CD4-positive, alpha-beta T cell (primary cell): ENCODE measurements at regions not wholly inside any gene's neighbourhood (a gene's known extent, or its start where the extent isn't known, plus 50 kb on each side); places are given as distances from the start of the nearest gene placed in this dataset.

Experiments
- ATAC-seq: fragments of 200-7000 bp; cut with Tn5 transposase; one replicate; pipeline ENCODE4 v1.10.0; 2022; ENCODE audit warnings: mild to moderate bottlenecking; ENCODE audit not compliant: poor library complexity
- CTCF ChIA-PET: fragments of 350-600 bp; sonication (Branson Sonifier 250); formaldehyde crosslinking; loops from one replicate; lab custom pipeline; 2021; ENCODE audit warnings: antibody characterized with exemption, inconsistent platforms; lab: Charles Lee
- POLR2A ChIA-PET: fragments of 350-600 bp; sonication (Branson Sonifier 250); formaldehyde crosslinking; loops from one replicate; lab custom pipeline; 2021; ENCODE audit warnings: antibody characterized with exemption, inconsistent platforms; lab: Charles Lee
- DNase-seq, 14 experiments: peaks; one replicate each; pipeline ENCODE4 v3.0.0-alpha.2; 2013 to 2020; ENCODE audit warnings: mixed read lengths in 2 of 14
- H3K27ac ChIP-seq, 2 donors: one replicate each; pipeline versions ENCODE4 v1.5.1 to v1.7.0; 2013; ENCODE audit warnings: low read length in 2 of 2, low read depth in 1 of 2, mild to moderate bottlenecking in 1 of 2
- H3K27me3 ChIP-seq, 2 experiments: 1 replicate in 1 of 2; 2 replicates in 1 of 2; pipeline versions ENCODE4 v1.6.1 to v1.7.0; 2013; ENCODE audit warnings: low read length in 2 of 2, control low read depth in 1 of 2, mild to moderate bottlenecking in 1 of 2, moderate library complexity in 1 of 2; ENCODE audit not compliant: insufficient read depth in 2 of 2, control insufficient read depth in 1 of 2
- H3K36me3 ChIP-seq: one replicate; pipeline ENCODE4 v1.6.1; 2013; ENCODE audit warnings: low read length, control low read depth; ENCODE audit not compliant: insufficient read depth
- H3K4me1 ChIP-seq: one replicate; pipeline ENCODE4 v1.6.1; 2013; ENCODE audit warnings: low read length, control low read depth; ENCODE audit not compliant: insufficient read depth
- H3K4me3 ChIP-seq: one replicate; pipeline ENCODE4 v1.5.1; 2013; ENCODE audit warnings: mild to moderate bottlenecking, low read length, moderate library complexity
- H3K9me3 ChIP-seq, 2 experiments: 1 replicate in 1 of 2; 2 replicates in 1 of 2; pipeline versions ENCODE4 v1.6.1 to v1.7.0; 2013; ENCODE audit warnings: low read length in 2 of 2, mild to moderate bottlenecking in 2 of 2, control low read depth in 1 of 2, moderate library complexity in 1 of 2; ENCODE audit not compliant: control insufficient read depth in 1 of 2, insufficient read depth in 1 of 2
- H3K27ac Mint-ChIP-seq: one replicate; pipeline ENCODE4 v1.8.0; 2020; ENCODE audit warnings: mixed read lengths
- H3K27me3 Mint-ChIP-seq: one replicate; pipeline ENCODE4 v1.8.0; 2021; ENCODE audit warnings: mixed read lengths
- H3K36me3 Mint-ChIP-seq: one replicate; pipeline ENCODE4 v1.8.0; 2021; ENCODE audit warnings: low read depth, mixed read lengths
- H3K4me1 Mint-ChIP-seq: one replicate; pipeline ENCODE4 v1.8.0; 2021; ENCODE audit warnings: low read depth, mixed read lengths
- H3K4me3 Mint-ChIP-seq: one replicate; pipeline ENCODE4 v1.8.0; 2020; ENCODE audit warnings: mild to moderate bottlenecking, mixed read lengths
- H3K9me3 Mint-ChIP-seq: one replicate; pipeline ENCODE4 v1.8.0; 2020; ENCODE audit warnings: mixed read lengths
- CTCF ChIP-seq: fragments of 200-600 bp; IDR thresholded peaks from one replicate; pipeline ENCODE4 v1.8.0; 2022; ENCODE audit warnings: antibody characterized with exemption, mild to moderate bottlenecking
- intact Hi-C, 2 experiments: fragments of 100-400 bp; cut with DNase I in 1 of 2; cut with micrococcal nuclease in 1 of 2; formaldehyde crosslinking; loops; one replicate each; pipeline versions ENCODE4 v1.15.1 to v1.9.0; 2023 to 2025; cut with DNase I, micrococcal nuclease

- no peaks in the 10 kb centered on the region for H3K27me3 ChIP-seq
- Mint-ChIP-seq H3K4me3 (no peak overlapping the region), H3K36me3 (no peaks in the 10 kb centered on the region), H3K27ac (no peak overlapping the region), H3K9me3 (peaks cover 3% of the 10 kb centered on the region), H3K27me3 (no peaks in the 10 kb centered on the region), H3K4me1 (no peaks in the 10 kb centered on the region)
- intact Hi-C loops = no loop called here
- no peak for ATAC-seq
- ChIA-PET POLR2A (no interaction called here), CTCF (no interaction called here)
- no peak overlapping the region for H3K27ac ChIP-seq
- H3K4me3 ChIP-seq = no peak overlapping the region
- no peaks in the 10 kb centered on the region for H3K9me3 ChIP-seq
- no peak for DNase-seq
- no peaks in the 10 kb centered on the region for H3K36me3 ChIP-seq
- no peaks in the 10 kb centered on the region for H3K4me1 ChIP-seq
- no peak for TF ChIP-seq CTCF
These were observed 214.8 kb upstream of the MPPED2 start for GRCh38 chr11:30800904-30801303.

GRCh38 chr11:30798547-30799236 lies 212.5 kb upstream of the MPPED2 start:
- Mint-ChIP-seq H3K4me3 (no peak overlapping the region), H3K27me3 (no peaks in the 10 kb centered on the region), H3K4me1 (no peaks in the 10 kb centered on the region), H3K27ac (no peak overlapping the region), H3K9me3 (peaks cover 3% of the 10 kb centered on the region), H3K36me3 (no peaks in the 10 kb centered on the region)
- no peaks in the 10 kb centered on the region for H3K9me3 ChIP-seq
- no peak for TF ChIP-seq CTCF
- no peak overlapping the region for H3K27ac ChIP-seq
- no peaks in the 10 kb centered on the region for H3K36me3 ChIP-seq
- ChIA-PET CTCF (no interaction called here), POLR2A (no interaction called here)
- H3K27me3 ChIP-seq = no peaks in the 10 kb centered on the region
- intact Hi-C loops = no loop called here
- no peak for DNase-seq
- no peaks in the 10 kb centered on the region for H3K4me1 ChIP-seq
- H3K4me3 ChIP-seq = no peak overlapping the region
- ATAC-seq = no peak

GRCh38 chr11:30789270-30789669 lies 203.1 kb upstream of the MPPED2 start:
- Histone ChIP-seq H3K4me3 (no peak overlapping the region), H3K36me3 (no peaks in the 10 kb centered on the region), H3K27ac (no peak overlapping the region), H3K9me3 (no peaks in the 10 kb centered on the region), H3K4me1 (no peaks in the 10 kb centered on the region), H3K27me3 (no peaks in the 10 kb centered on the region)
- Mint-ChIP-seq H3K27ac (no peak overlapping the region), H3K9me3 (peaks cover 2% of the 10 kb centered on the region), H3K4me3 (no peak overlapping the region), H3K36me3 (no peaks in the 10 kb centered on the region), H3K27me3 (no peaks in the 10 kb centered on the region), H3K4me1 (no peaks in the 10 kb centered on the region)
- ChIA-PET POLR2A (no interaction called here), CTCF (no interaction called here)
- DNase-seq (no peak), ATAC-seq (no peak)
- intact Hi-C loops = no loop called here
- no peak for TF ChIP-seq CTCF
